Ishikawa (cell line): ENCODE measurements at regions not wholly inside any gene's neighbourhood (a gene's known extent, or its start where the extent isn't known, plus 50 kb on each side); places are given as distances from the start of the nearest gene placed in this dataset.

Experiments
- EGR1 ChIP-seq: IDR thresholded peaks from 2 replicates; pipeline ENCODE4 v1.6.1; 2012
- EP300 ChIP-seq: IDR thresholded peaks from 2 replicates; pipeline ENCODE4 v1.6.1; 2012; ENCODE audit warnings: borderline replicate concordance
- NFIC ChIP-seq: IDR thresholded peaks from 2 replicates; pipeline ENCODE4 v1.6.1; 2012
- TAF1 ChIP-seq: IDR thresholded peaks from 2 replicates; pipeline ENCODE4 v1.6.1; 2012; ENCODE audit warnings: low read depth, mild to moderate bottlenecking
- TEAD4 ChIP-seq: IDR thresholded peaks from 2 replicates; pipeline ENCODE4 v1.6.1; 2012
- YY1 ChIP-seq: IDR thresholded peaks from 2 replicates; pipeline ENCODE4 v1.6.1; 2012; ENCODE audit warnings: low read depth
- TF ChIP-seq, protein P1 (sequence below): IDR thresholded peaks from 2 replicates; pipeline ENCODE4 v1.6.1; 2012; ENCODE audit warnings: low read depth, mild to moderate bottlenecking
- TF ChIP-seq, protein P2 (sequence below): IDR thresholded peaks from 2 replicates; pipeline ENCODE4 v1.6.1; 2012

GRCh38 chr5:51194671-51195070 is 188.6 kb upstream of the ISL1 start:
- TF ChIP-seq YY1 (no peak), TEAD4 (no peak), EP300 (no peak), NFIC (no peak), TAF1 (no peak), EGR1 (no peak)
- TF ChIP-seq, protein P1, sequence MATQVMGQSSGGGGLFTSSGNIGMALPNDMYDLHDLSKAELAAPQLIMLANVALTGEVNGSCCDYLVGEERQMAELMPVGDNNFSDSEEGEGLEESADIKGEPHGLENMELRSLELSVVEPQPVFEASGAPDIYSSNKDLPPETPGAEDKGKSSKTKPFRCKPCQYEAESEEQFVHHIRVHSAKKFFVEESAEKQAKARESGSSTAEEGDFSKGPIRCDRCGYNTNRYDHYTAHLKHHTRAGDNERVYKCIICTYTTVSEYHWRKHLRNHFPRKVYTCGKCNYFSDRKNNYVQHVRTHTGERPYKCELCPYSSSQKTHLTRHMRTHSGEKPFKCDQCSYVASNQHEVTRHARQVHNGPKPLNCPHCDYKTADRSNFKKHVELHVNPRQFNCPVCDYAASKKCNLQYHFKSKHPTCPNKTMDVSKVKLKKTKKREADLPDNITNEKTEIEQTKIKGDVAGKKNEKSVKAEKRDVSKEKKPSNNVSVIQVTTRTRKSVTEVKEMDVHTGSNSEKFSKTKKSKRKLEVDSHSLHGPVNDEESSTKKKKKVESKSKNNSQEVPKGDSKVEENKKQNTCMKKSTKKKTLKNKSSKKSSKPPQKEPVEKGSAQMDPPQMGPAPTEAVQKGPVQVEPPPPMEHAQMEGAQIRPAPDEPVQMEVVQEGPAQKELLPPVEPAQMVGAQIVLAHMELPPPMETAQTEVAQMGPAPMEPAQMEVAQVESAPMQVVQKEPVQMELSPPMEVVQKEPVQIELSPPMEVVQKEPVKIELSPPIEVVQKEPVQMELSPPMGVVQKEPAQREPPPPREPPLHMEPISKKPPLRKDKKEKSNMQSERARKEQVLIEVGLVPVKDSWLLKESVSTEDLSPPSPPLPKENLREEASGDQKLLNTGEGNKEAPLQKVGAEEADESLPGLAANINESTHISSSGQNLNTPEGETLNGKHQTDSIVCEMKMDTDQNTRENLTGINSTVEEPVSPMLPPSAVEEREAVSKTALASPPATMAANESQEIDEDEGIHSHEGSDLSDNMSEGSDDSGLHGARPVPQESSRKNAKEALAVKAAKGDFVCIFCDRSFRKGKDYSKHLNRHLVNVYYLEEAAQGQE: no peak
- TF ChIP-seq, protein P2, sequence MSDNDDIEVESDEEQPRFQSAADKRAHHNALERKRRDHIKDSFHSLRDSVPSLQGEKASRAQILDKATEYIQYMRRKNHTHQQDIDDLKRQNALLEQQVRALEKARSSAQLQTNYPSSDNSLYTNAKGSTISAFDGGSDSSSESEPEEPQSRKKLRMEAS: no peak
